ENCODE measurements at regions not wholly inside any gene's neighbourhood (a gene's known extent, or its start where the extent isn't known, plus 50 kb on each side); places are given as distances from the start of the nearest gene placed in this dataset.

DNA sequence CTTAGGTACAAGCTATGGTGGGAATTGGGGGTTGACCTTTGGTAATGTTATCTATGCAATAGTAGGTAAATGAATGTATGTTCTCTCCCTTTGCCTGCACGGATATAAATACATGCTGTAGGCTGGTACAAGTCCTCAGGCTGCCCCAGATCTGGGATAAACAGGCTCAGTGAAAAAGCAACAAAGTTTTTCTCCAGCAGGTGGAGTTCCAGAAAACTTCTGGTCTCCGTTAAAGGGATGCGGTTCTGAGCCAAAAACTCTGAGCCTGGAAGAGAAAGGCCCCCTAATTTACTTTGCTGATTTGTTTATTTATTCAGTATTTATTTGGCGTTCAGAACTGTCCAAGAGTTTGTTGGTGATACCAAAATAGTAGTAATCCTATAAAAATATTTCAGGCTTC lies 204.7 kb downstream of the ADRA2A start:
- Histone ChIP-seq H3K23ac (ENCODE audit: insufficient read length, low read depth, low read length) (no peak overlapping the region), H4K8ac (replicated peaks; ENCODE audit: insufficient read length, low read depth, low read length) (no peak overlapping the region), H3K4ac (ENCODE audit: low read depth, low read length) (no peak overlapping the region), H2BK5ac (ENCODE audit: insufficient read length, low read length) (no peak overlapping the region), H2AFZ (ENCODE audit: low read length) (no peak overlapping the region), H3K4me2 (ENCODE audit: insufficient read depth, insufficient read length, low read length) (no peak overlapping the region), H3K4me1 (ENCODE audit: insufficient read depth, low read length) (no peaks in the 10 kb centered on the region), H3K23me2 (ENCODE audit: insufficient read length, low read depth, low read length, poor library complexity, severe bottlenecking) (no peaks in the 10 kb centered on the region), H4K5ac (ENCODE audit: insufficient read length, low read depth, low read length) (no peak overlapping the region), H2AK5ac (ENCODE audit: insufficient read length, low read length) (no peak overlapping the region), H3K56ac (ENCODE audit: insufficient read length, low read depth, low read length) (no peak overlapping the region), H2BK15ac (ENCODE audit: low read depth, low read length) (no peak overlapping the region), H3K27ac (ENCODE audit: insufficient read length, low read depth, low read length) (no peak overlapping the region), H3K9ac (ENCODE audit: extremely low read depth, insufficient read length, low read length) (no peak overlapping the region), H3K27me3 (ENCODE audit: insufficient read depth, low read length) (no peaks in the 10 kb centered on the region), H2BK20ac (ENCODE audit: low read depth, low read length, poor library complexity, severe bottlenecking) (no peak overlapping the region), H3T11ph (ENCODE audit: low read length) (no peak overlapping the region), H3K79me1 (ENCODE audit: insufficient read depth, low read depth, low read length, poor library complexity, severe bottlenecking) (no peaks in the 10 kb centered on the region), H4K20me1 (ENCODE audit: control insufficient read depth, insufficient read depth, insufficient read length) (no peaks in the 10 kb centered on the region), H3K18ac (ENCODE audit: insufficient read length, low read depth, low read length) (no peak overlapping the region), H4K91ac (ENCODE audit: insufficient read length, low read depth, low read length) (no peak overlapping the region), H3K14ac (ENCODE audit: insufficient read depth, low read length) (no peak overlapping the region), H3K9me3 (ENCODE audit: control insufficient read depth, low read depth, low read length) (no peaks in the 10 kb centered on the region), H3K79me2 (ENCODE audit: insufficient read depth, low read length) (no peaks in the 10 kb centered on the region), H2BK12ac (ENCODE audit: insufficient read length, low read depth, low read length) (no peak overlapping the region), H2BK120ac (ENCODE audit: low read depth, low read length, poor library complexity, severe bottlenecking) (no peak overlapping the region)
- Mint-ChIP-seq H3K4me3 (no peak overlapping the region), H3K9me3 (peaks cover 2% of the 10 kb centered on the region in 2 experiments; a peak in 2 of 5 replicates), H3K27ac (no peak overlapping the region), H3K4me1 (no peaks in the 10 kb centered on the region), H3K36me3 (ENCODE audit: insufficient read depth in 1 of 3, low read depth in 3 of 3) (no peaks in the 10 kb centered on the region; a peak in 1 of 7 replicates), H3K27me3 (ENCODE audit: low read depth) (peaks cover 2% of the 10 kb centered on the region; the same call in 1 of the 2 replicates)
- TF ChIP-seq, protein P1, sequence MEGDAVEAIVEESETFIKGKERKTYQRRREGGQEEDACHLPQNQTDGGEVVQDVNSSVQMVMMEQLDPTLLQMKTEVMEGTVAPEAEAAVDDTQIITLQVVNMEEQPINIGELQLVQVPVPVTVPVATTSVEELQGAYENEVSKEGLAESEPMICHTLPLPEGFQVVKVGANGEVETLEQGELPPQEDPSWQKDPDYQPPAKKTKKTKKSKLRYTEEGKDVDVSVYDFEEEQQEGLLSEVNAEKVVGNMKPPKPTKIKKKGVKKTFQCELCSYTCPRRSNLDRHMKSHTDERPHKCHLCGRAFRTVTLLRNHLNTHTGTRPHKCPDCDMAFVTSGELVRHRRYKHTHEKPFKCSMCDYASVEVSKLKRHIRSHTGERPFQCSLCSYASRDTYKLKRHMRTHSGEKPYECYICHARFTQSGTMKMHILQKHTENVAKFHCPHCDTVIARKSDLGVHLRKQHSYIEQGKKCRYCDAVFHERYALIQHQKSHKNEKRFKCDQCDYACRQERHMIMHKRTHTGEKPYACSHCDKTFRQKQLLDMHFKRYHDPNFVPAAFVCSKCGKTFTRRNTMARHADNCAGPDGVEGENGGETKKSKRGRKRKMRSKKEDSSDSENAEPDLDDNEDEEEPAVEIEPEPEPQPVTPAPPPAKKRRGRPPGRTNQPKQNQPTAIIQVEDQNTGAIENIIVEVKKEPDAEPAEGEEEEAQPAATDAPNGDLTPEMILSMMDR (conservative IDR thresholded peaks at IDR 0.05): peak; percentile 69
- WGBS (ENCODE audit: extremely low coverage, insufficient read length, low lambda C conversion rate): no CpG with 5 or more reads among the region's 4 CpGs
- DNase-seq: peak; percentile 39
